C4-2B (cell line): ENCODE measurements at regions not wholly inside any gene's neighbourhood (a gene's known extent, or its start where the extent isn't known, plus 50 kb on each side); places are given as distances from the start of the nearest gene placed in this dataset.

ENCODE experiments used
- H3K27ac ChIP-seq: fragments of 450-650 bp; 2 replicates; pipeline ENCODE4 v1.5.1; 2017
- CTCF ChIP-seq: fragments of 450-650 bp; conservative IDR thresholded peaks from 2 replicates; pipeline ENCODE4 v1.5.1; 2017; ENCODE audit warnings: mild to moderate bottlenecking
- ZFX ChIP-seq: fragments of 450-650 bp; IDR thresholded peaks from 2 replicates; pipeline ENCODE4 v1.6.1; 2017

- TF ChIP-seq ZFX (no peak), CTCF (no peak)
- no peak overlapping the region for H3K27ac ChIP-seq
Observed at GRCh38 chr1:5460974-5461373, 531.3 kb downstream of the NPHP4 start.

- TF ChIP-seq CTCF (no peak), ZFX (no peak)
- H3K27ac ChIP-seq: no peak overlapping the region
Observed at GRCh38 chr1:5459839-5460610, 532.2 kb downstream of the NPHP4 start.

GRCh38 chr1:5458248-5458647, 534.0 kb downstream of the NPHP4 start:
- no peak for TF ChIP-seq ZFX
- H3K27ac ChIP-seq: no peak overlapping the region

GRCh38 chr1:5456090-5456811, 536.0 kb downstream of the NPHP4 start:
- H3K27ac ChIP-seq: no peak overlapping the region
- no peak for TF ChIP-seq CTCF
- TF ChIP-seq ZFX: no peak

- H3K27ac ChIP-seq: no peak overlapping the region
- TF ChIP-seq ZFX (no peak), CTCF (no peak)
Observed at GRCh38 chr1:5455651-5456050, 536.6 kb downstream of the NPHP4 start.

GRCh38 chr1:5455056-5455455, 537.2 kb downstream of the NPHP4 start:
- H3K27ac ChIP-seq: no peak overlapping the region
- TF ChIP-seq CTCF (no peak), ZFX (no peak)

GRCh38 chr1:5453347-5453746, 538.9 kb downstream of the NPHP4 start:
- TF ChIP-seq CTCF (no peak), ZFX (no peak)
- H3K27ac ChIP-seq: no peak overlapping the region
